ENCODE measurements at regions not wholly inside any gene's neighbourhood (a gene's known extent, or its start where the extent isn't known, plus 50 kb on each side); places are given as distances from the start of the nearest gene placed in this dataset.

GRCh38 chr6:66866801-66867200, 1159.8 kb upstream of the EYS start:
- H3K4me3 ChIP-seq (ENCODE audit: low read length) = no peak overlapping the region
- no peak for ATAC-seq (ENCODE audit: poor library complexity)
- ChIA-PET POLR2A (no interaction called here), CTCF (no interaction called here)
- Mint-ChIP-seq H3K27me3 (no peaks in the 10 kb centered on the region), H3K27ac (no peak overlapping the region), H3K36me3 (ENCODE audit: low read depth) (no peaks in the 10 kb centered on the region), H3K4me3 (no peak overlapping the region), H3K4me1 (ENCODE audit: low read depth) (no peaks in the 10 kb centered on the region), H3K9me3 (peaks cover 16% of the 10 kb centered on the region)
- DNase-seq = no peak
- no peaks in the 10 kb centered on the region for H3K36me3 ChIP-seq (ENCODE audit: insufficient read depth, low read length)
- no peaks in the 10 kb centered on the region for H3K4me1 ChIP-seq (ENCODE audit: insufficient read depth, low read length)
- H3K27me3 ChIP-seq (ENCODE audit: control insufficient read depth in 1 of 2, insufficient read depth in 2 of 2, low read length in 2 of 2) = no peaks in the 10 kb centered on the region
- no peak overlapping the region for H3K27ac ChIP-seq (ENCODE audit: low read depth in 1 of 2, low read length in 2 of 2)
- intact Hi-C loops (cut with DNase I, micrococcal nuclease) = no loop called here
- no peaks in the 10 kb centered on the region for H3K9me3 ChIP-seq (ENCODE audit: control insufficient read depth in 1 of 2, insufficient read depth in 1 of 2, low read length in 2 of 2)
- TF ChIP-seq CTCF (IDR thresholded peaks at IDR 0.05) = no peak

DNA sequence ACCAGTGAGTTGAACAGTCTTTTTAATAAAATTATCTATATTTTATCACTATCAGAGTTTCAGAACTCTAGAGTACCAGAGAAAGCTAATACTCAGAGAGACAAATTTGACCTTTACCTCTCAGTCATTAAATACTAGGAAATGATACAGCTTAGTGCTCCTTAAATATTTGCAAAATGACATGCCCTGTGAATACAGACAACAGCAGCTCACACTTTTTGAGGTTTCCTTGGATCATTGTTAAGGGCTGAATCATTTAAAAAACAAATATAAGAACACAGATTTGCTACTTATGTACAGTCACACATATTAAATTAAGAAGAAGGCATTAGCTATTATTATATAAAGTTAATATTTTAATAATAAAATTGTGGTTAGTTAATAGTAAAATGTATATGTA, 1158.7 kb upstream of the EYS start:
- no peak for ATAC-seq (ENCODE audit: poor library complexity)
- CTCF ChIA-PET = no interaction called here
- no peak overlapping the region for H3K27ac Mint-ChIP-seq

GRCh38 chr6:66861007-66861541, 1154.0 kb upstream of the EYS start:
- no peaks in the 10 kb centered on the region for H3K9me3 ChIP-seq (ENCODE audit: control insufficient read depth in 1 of 2, insufficient read depth in 1 of 2, low read length in 2 of 2)
- ChIA-PET POLR2A (interaction anchor here (0.7 kb wide), 1 partner anchor 28 kb away, joined by 3 read pairs; no protein-coding TSS in a partner anchor), CTCF (no interaction called here)
- H3K27ac ChIP-seq (ENCODE audit: low read depth in 1 of 2, low read length in 2 of 2) = no peak overlapping the region
- Mint-ChIP-seq H3K4me3 (no peak overlapping the region), H3K9me3 (peaks cover 16% of the 10 kb centered on the region), H3K27ac (no peak overlapping the region), H3K27me3 (no peaks in the 10 kb centered on the region), H3K4me1 (ENCODE audit: low read depth) (no peaks in the 10 kb centered on the region), H3K36me3 (ENCODE audit: low read depth) (no peaks in the 10 kb centered on the region)
- ATAC-seq (ENCODE audit: poor library complexity) (no peak), DNase-seq (no peak)
- H3K36me3 ChIP-seq (ENCODE audit: insufficient read depth, low read length) = no peaks in the 10 kb centered on the region
- H3K27me3 ChIP-seq (ENCODE audit: control insufficient read depth in 1 of 2, insufficient read depth in 2 of 2, low read length in 2 of 2) = no peaks in the 10 kb centered on the region
- TF ChIP-seq CTCF (IDR thresholded peaks at IDR 0.05) = no peak
- intact Hi-C loops (cut with DNase I, micrococcal nuclease) = no loop called here
- H3K4me3 ChIP-seq (ENCODE audit: low read length) = no peak overlapping the region
- H3K4me1 ChIP-seq (ENCODE audit: insufficient read depth, low read length) = no peaks in the 10 kb centered on the region

More for the DNA sequence above, 1158.7 kb upstream of the EYS start:
- intact Hi-C loops (cut with DNase I, micrococcal nuclease) = no loop called here
- no peak for DNase-seq
- Mint-ChIP-seq H3K36me3 (ENCODE audit: low read depth) (no peaks in the 10 kb centered on the region), H3K4me1 (ENCODE audit: low read depth) (no peaks in the 10 kb centered on the region), H3K27me3 (no peaks in the 10 kb centered on the region), H3K9me3 (peaks cover 11% of the 10 kb centered on the region), H3K4me3 (no peak overlapping the region)
- no peak for TF ChIP-seq CTCF (IDR thresholded peaks at IDR 0.05)
- H3K4me3 ChIP-seq (ENCODE audit: low read length) = no peak overlapping the region
- H3K4me1 ChIP-seq (ENCODE audit: insufficient read depth, low read length) = no peaks in the 10 kb centered on the region
- no peaks in the 10 kb centered on the region for H3K9me3 ChIP-seq (ENCODE audit: control insufficient read depth in 1 of 2, insufficient read depth in 1 of 2, low read length in 2 of 2)
- H3K27ac ChIP-seq (ENCODE audit: low read depth in 1 of 2, low read length in 2 of 2) = no peak overlapping the region
- POLR2A ChIA-PET = no interaction called here
- no peaks in the 10 kb centered on the region for H3K36me3 ChIP-seq (ENCODE audit: insufficient read depth, low read length)
- no peaks in the 10 kb centered on the region for H3K27me3 ChIP-seq (ENCODE audit: control insufficient read depth in 1 of 2, insufficient read depth in 2 of 2, low read length in 2 of 2)
